Prostate gland (tissue), 2 donors: ENCODE measurements at regions not wholly inside any gene's neighbourhood (a gene's known extent, or its start where the extent isn't known, plus 50 kb on each side); places are given as distances from the start of the nearest gene placed in this dataset.

Experiments
- POLR2A ChIP-seq: fragments of 450-650 bp; IDR thresholded peaks from one replicate; pipeline ENCODE4 v1.6.1; 2016; ENCODE audit warnings: antibody characterized with exemption, mild to moderate bottlenecking
- TF ChIP-seq, protein P1 (sequence below), 4 experiments: fragments of 200-600 bp in 2 of 4; fragments of 450-650 bp in 2 of 4; sonication (generic) in 2 of 4; IDR thresholded peaks; 1 replicate in 3 of 4; 2 replicates in 1 of 4; pipeline ENCODE4 v1.5.1; 2016 to 2019; ENCODE audit warnings: antibody characterized with exemption in 4 of 4, mild to moderate bottlenecking in 2 of 4, moderate library complexity in 2 of 4

GRCh38 chr2:52423655-52424054 is 1343.9 kb upstream of the CHAC2 start:
- TF ChIP-seq, protein P1, sequence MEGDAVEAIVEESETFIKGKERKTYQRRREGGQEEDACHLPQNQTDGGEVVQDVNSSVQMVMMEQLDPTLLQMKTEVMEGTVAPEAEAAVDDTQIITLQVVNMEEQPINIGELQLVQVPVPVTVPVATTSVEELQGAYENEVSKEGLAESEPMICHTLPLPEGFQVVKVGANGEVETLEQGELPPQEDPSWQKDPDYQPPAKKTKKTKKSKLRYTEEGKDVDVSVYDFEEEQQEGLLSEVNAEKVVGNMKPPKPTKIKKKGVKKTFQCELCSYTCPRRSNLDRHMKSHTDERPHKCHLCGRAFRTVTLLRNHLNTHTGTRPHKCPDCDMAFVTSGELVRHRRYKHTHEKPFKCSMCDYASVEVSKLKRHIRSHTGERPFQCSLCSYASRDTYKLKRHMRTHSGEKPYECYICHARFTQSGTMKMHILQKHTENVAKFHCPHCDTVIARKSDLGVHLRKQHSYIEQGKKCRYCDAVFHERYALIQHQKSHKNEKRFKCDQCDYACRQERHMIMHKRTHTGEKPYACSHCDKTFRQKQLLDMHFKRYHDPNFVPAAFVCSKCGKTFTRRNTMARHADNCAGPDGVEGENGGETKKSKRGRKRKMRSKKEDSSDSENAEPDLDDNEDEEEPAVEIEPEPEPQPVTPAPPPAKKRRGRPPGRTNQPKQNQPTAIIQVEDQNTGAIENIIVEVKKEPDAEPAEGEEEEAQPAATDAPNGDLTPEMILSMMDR (IDR thresholded peaks at IDR 0.05), result no peak
- TF ChIP-seq POLR2A, result no peak
